Astrocyte of the cerebellum (primary cell): ENCODE measurements at regions not wholly inside any gene's neighbourhood (a gene's known extent, or its start where the extent isn't known, plus 50 kb on each side); places are given as distances from the start of the nearest gene placed in this dataset.

Experiments
- DNase-seq: peaks from one replicate; pipeline ENCODE4 v3.0.0-alpha.2; 2011; ENCODE audit warnings: low read depth
- H3K4me3 ChIP-seq: 2 replicates; pipeline ENCODE4 v1.5.1; 2011; ENCODE audit warnings: mild to moderate bottlenecking, low read depth, low read length, moderate library complexity
- CTCF ChIP-seq: IDR thresholded peaks from 2 replicates; pipeline ENCODE4 v1.5.1; 2012; ENCODE audit warnings: low read length, low read depth, moderate library complexity, mild to moderate bottlenecking; ENCODE audit errors: missing control alignments
- in situ Hi-C: cut with HindIII; loops from 2 replicates; pipeline ENCODE4 v1.10.0; 2017; ENCODE audit warnings: low sequenced_read_pairs

GRCh38 chr15:23514484-23514883, 51.0 kb upstream of the MKRN3 start:
- in situ Hi-C loops, result no loop called here
- no peak for TF ChIP-seq CTCF
- DNase-seq, result no peak
- no peak overlapping the region for H3K4me3 ChIP-seq

- in situ Hi-C loops, result no loop called here
- TF ChIP-seq CTCF, result no peak
- DNase-seq, result no peak
- H3K4me3 ChIP-seq, result no peak overlapping the region
These were observed 58.7 kb upstream of the MKRN3 start for GRCh38 chr15:23506762-23507161.

DNA sequence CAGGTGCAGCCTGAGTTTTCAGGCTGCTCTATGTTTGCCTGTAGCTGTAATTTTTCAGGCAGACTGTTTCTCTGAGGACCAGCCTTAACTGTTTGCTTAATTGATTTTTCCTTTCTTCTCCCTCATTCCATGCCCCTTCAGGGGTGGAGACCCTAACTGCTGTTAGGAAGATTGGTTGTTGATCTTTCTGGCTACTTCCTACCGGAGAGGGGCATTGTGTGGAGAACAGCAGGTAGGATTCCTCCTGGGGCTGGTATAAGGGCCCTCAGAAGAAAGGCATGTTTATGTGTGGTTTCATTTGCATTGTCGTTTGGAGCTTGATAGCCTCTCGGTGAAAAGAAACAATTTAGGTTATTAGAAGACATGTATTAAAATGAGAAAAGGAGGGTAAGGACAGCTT, 56.9 kb upstream of the GOLGA6L2 start:
- no peak overlapping the region for H3K4me3 ChIP-seq
- DNase-seq, result no peak
- no peak for TF ChIP-seq CTCF
- in situ Hi-C loops, result no loop called here

- H3K4me3 ChIP-seq, result no peak overlapping the region
- DNase-seq, result no peak
- no peak for TF ChIP-seq CTCF
- in situ Hi-C loops, result no loop called here
These were observed 56.5 kb upstream of the GOLGA6L2 start for GRCh38 chr15:23503576-23503975.

GRCh38 chr15:23497710-23498111, 50.7 kb upstream of the GOLGA6L2 start:
- peak; percentile 47 for TF ChIP-seq CTCF
- DNase-seq, result no peak
- no peak overlapping the region for H3K4me3 ChIP-seq
- in situ Hi-C loops, result no loop called here
